Epithelial cell of proximal tubule (primary cell): ENCODE measurements at regions not wholly inside any gene's neighbourhood (a gene's known extent, or its start where the extent isn't known, plus 50 kb on each side); places are given as distances from the start of the nearest gene placed in this dataset.

Experiments
- DNase-seq: peaks from one replicate; pipeline ENCODE4 v3.0.0-alpha.2; 2011; ENCODE audit warnings: low read depth
- H3K4me3 ChIP-seq: 2 replicates; pipeline ENCODE4 v1.5.1; 2011; ENCODE audit warnings: low read depth, mild to moderate bottlenecking, low read length
- CTCF ChIP-seq: conservative IDR thresholded peaks from 2 replicates; pipeline ENCODE4 v1.5.1; 2012; ENCODE audit warnings: low read depth, mild to moderate bottlenecking, low read length

GRCh38 chr18:60174832-60175231, 197.7 kb downstream of the MC4R start:
- H3K4me3 ChIP-seq = no peak overlapping the region
- DNase-seq = no peak
- TF ChIP-seq CTCF = no peak

GRCh38 chr18:60172030-60172429, 200.5 kb downstream of the MC4R start:
- no peak for TF ChIP-seq CTCF
- no peak overlapping the region for H3K4me3 ChIP-seq
- DNase-seq = no peak

- H3K4me3 ChIP-seq = no peak overlapping the region
- DNase-seq = no peak
- TF ChIP-seq CTCF = no peak
These were observed 209.0 kb downstream of the MC4R start for GRCh38 chr18:60163622-60164021.

GRCh38 chr18:60162388-60162787, 210.2 kb downstream of the MC4R start:
- no peak overlapping the region for H3K4me3 ChIP-seq
- TF ChIP-seq CTCF = no peak

DNA sequence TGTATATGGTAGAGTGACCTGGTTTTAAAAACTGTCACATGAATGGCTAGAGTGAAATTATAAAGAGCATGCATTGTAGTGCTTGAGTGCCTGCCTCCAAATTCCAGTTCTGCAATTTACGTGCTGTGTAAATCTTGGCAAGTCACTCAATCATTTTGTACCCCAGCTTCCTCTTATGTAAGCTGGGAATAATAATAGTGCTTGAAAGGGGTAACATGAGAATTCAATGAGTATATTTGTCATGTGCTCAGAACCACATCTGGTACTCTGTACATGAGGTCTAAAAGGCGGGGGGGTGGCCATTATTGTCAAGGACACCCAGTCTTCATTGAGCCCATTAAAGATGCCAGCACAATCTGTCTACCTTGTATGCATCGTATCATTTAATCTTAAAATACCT, 214.8 kb downstream of the MC4R start:
- no peak overlapping the region for H3K4me3 ChIP-seq
- TF ChIP-seq CTCF = no peak
- DNase-seq = no peak

More at GRCh38 chr18:60162388-60162787, 210.2 kb downstream of the MC4R start:
- no peak for DNase-seq

DNA sequence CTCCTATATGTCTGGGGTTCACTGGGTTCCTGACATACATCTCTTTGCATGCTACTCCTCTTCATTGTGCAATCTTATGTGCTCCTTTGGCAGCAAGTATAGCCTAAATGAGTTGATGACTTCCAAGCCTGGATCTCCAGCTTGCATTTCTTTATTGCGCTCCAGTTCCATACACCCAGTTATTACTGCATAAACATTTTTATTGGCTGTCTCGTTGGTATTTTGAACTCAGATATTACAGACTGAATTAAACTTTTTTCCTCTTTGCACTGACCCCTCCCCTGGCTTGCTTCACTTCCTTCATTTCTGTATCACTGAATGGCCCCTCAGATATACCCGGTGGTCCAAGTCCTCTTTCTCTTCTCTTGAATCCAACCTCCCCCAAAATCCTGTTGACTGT, 219.2 kb downstream of the MC4R start:
- no peak for DNase-seq
- no peak overlapping the region for H3K4me3 ChIP-seq
- TF ChIP-seq CTCF = no peak

DNA sequence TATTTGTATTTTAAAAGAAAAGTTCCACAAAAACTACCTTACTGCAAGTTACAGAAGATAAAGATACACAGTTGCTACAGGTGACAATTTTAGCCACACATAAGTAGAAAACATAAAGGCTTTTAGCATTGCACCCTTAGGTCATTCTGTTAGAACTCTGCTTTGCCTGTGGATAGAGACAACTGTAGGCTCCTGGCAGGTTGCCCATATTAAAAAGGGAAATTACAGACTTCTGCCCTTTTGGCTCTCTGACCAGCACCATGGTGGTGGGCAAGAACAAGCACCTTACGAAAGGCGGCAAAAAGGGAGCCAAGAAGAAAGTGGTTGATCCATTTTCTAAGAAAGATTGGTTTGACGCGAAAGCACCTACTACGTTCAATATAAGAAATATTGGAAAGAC, 223.3 kb downstream of the MC4R start:
- DNase-seq = no peak
- TF ChIP-seq CTCF = no peak
- no peak overlapping the region for H3K4me3 ChIP-seq
